ENCODE measurements at regions not wholly inside any gene's neighbourhood (a gene's known extent, or its start where the extent isn't known, plus 50 kb on each side); places are given as distances from the start of the nearest gene placed in this dataset.
A peak's percentile ranks its signal among the peaks of the same experiment; 100 is the strongest.

GRCh38 chr11:134716582-134716981 lies 304.5 kb upstream of the B3GAT1 start:
- Histone ChIP-seq H3K4me1 (no peaks in the 10 kb centered on the region), H3K27me3 (no peaks in the 10 kb centered on the region), H3K36me3 (no peaks in the 10 kb centered on the region), H3K27ac (no peak overlapping the region), H3K9me3 (no peaks in the 10 kb centered on the region), H3K4me3 (no peak overlapping the region)
- no peak for DNase-seq
- TF ChIP-seq CTCF (IDR thresholded peaks at IDR 0.05) (no peak), POLR2A (IDR thresholded peaks at IDR 0.05) (no peak)
- no peak for ATAC-seq
- intact Hi-C loops (cut with DNase I) = no loop called here
- 62% methylated on average over 4 of the region's 4 CpGs for WGBS (ENCODE audit: insufficient coverage, low coverage, low lambda C conversion rate, missing lambda C conversion rate)

GRCh38 chr11:134714021-134714656 lies 302.1 kb upstream of the B3GAT1 start:
- no peak for TF ChIP-seq POLR2A (IDR thresholded peaks at IDR 0.05)
- 48% methylated on average over 5 of the region's 10 CpGs for WGBS (ENCODE audit: insufficient coverage, low coverage, low lambda C conversion rate, missing lambda C conversion rate)
- no peak overlapping the region for H3K27ac ChIP-seq
- H3K4me1 ChIP-seq = no peaks in the 10 kb centered on the region
- no peaks in the 10 kb centered on the region for H3K36me3 ChIP-seq
- ATAC-seq = no peak
- intact Hi-C loops (cut with DNase I) = no loop called here
- no peaks in the 10 kb centered on the region for H3K9me3 ChIP-seq
- no peak for DNase-seq
- no peaks in the 10 kb centered on the region for H3K27me3 ChIP-seq
- no peak overlapping the region for H3K4me3 ChIP-seq

- TF ChIP-seq CTCF (IDR thresholded peaks at IDR 0.05) (no peak), POLR2A (IDR thresholded peaks at IDR 0.05) (no peak)
- Histone ChIP-seq H3K36me3 (no peaks in the 10 kb centered on the region), H3K4me3 (no peak overlapping the region), H3K9me3 (no peaks in the 10 kb centered on the region), H3K4me1 (no peaks in the 10 kb centered on the region), H3K27me3 (no peaks in the 10 kb centered on the region), H3K27ac (no peak overlapping the region)
- ATAC-seq (peak in 1 of 4 donors; percentile 12), DNase-seq (no peak)
- WGBS (ENCODE audit: insufficient coverage, low coverage, low lambda C conversion rate, missing lambda C conversion rate) = 70% methylated on average over 15 of the region's 47 CpGs
- intact Hi-C loops (cut with DNase I) = no loop called here
These were observed 300.4 kb upstream of the B3GAT1 start for GRCh38 chr11:134712228-134713145.

GRCh38 chr11:134711588-134711987 lies 299.5 kb upstream of the B3GAT1 start:
- Histone ChIP-seq H3K4me3 (no peak overlapping the region), H3K9me3 (no peaks in the 10 kb centered on the region), H3K4me1 (no peaks in the 10 kb centered on the region), H3K27ac (no peak overlapping the region), H3K36me3 (no peaks in the 10 kb centered on the region), H3K27me3 (no peaks in the 10 kb centered on the region)
- ATAC-seq (peak in 1 of 4 donors; percentile 60), DNase-seq (no peak)
- 41% methylated on average over 8 of the region's 8 CpGs for WGBS (ENCODE audit: insufficient coverage, low coverage, low lambda C conversion rate, missing lambda C conversion rate)
- intact Hi-C loops (cut with DNase I) = no loop called here
- TF ChIP-seq POLR2A (IDR thresholded peaks at IDR 0.05) (no peak), CTCF (IDR thresholded peaks at IDR 0.05) (no peak)

GRCh38 chr11:134710861-134711407 lies 298.9 kb upstream of the B3GAT1 start:
- H3K9me3 ChIP-seq = no peaks in the 10 kb centered on the region
- 13% methylated on average over 4 of the region's 4 CpGs for WGBS (ENCODE audit: insufficient coverage, low coverage, low lambda C conversion rate, missing lambda C conversion rate)
- H3K4me1 ChIP-seq = no peaks in the 10 kb centered on the region
- no peak for DNase-seq
- peak in 1 of 4 donors; percentile 70 for ATAC-seq
- intact Hi-C loops (cut with DNase I) = no loop called here
- TF ChIP-seq CTCF (IDR thresholded peaks at IDR 0.05) = no peak
- no peak for TF ChIP-seq POLR2A (IDR thresholded peaks at IDR 0.05)
- H3K27me3 ChIP-seq = no peaks in the 10 kb centered on the region
- H3K36me3 ChIP-seq = no peaks in the 10 kb centered on the region
- H3K4me3 ChIP-seq = no peak overlapping the region
- no peak overlapping the region for H3K27ac ChIP-seq

Data from right lobe of liver (tissue), 6 donors.